Kidney (tissue), 13 donors: ENCODE measurements at regions not wholly inside any gene's neighbourhood (a gene's known extent, or its start where the extent isn't known, plus 50 kb on each side); places are given as distances from the start of the nearest gene placed in this dataset.
A peak's percentile ranks its signal among the peaks of the same experiment; 100 is the strongest.

Experiments
- DNase-seq, 5 donors: peaks; one replicate each; pipeline ENCODE4 v3.0.0-alpha.2; 2013 to 2020
- FAIRE-seq: peaks from 2 replicates; lab custom pipeline; 2012; peaks lifted over from hg19 to GRCh38; lab: Jason Lieb, UNC
- H3K27ac ChIP-seq, 2 donors: one replicate each; pipeline ENCODE4 v1.7.0; 2013; ENCODE audit warnings: low read depth in 2 of 2, low read length in 2 of 2, inconsistent platforms in 1 of 2
- H3K27me3 ChIP-seq: one replicate; pipeline ENCODE4 v1.7.1; 2013; ENCODE audit warnings: low read length, inconsistent platforms; ENCODE audit not compliant: control insufficient read depth, insufficient read depth
- H3K36me3 ChIP-seq, 3 donors: one replicate each; pipeline versions ENCODE4 v1.7.0 to v1.7.1; 2013; ENCODE audit warnings: low read length in 3 of 3, control low read depth in 1 of 3, inconsistent platforms in 1 of 3; ENCODE audit not compliant: insufficient read depth in 3 of 3, control insufficient read depth in 2 of 3
- H3K4me1 ChIP-seq, 3 donors: one replicate each; pipeline versions ENCODE4 v1.7.0 to v1.7.1; 2013; ENCODE audit warnings: low read length in 3 of 3, inconsistent platforms in 1 of 3, low read depth in 1 of 3; ENCODE audit not compliant: control insufficient read depth in 2 of 3, insufficient read depth in 2 of 3
- H3K4me3 ChIP-seq, 3 donors: one replicate each; pipeline versions ENCODE4 v1.7.0 to v1.8.1; 2013; ENCODE audit warnings: low read length in 3 of 3, control low read depth in 1 of 3, inconsistent platforms in 1 of 3
- H3K9ac ChIP-seq, 3 donors: one replicate each; pipeline versions ENCODE4 v1.7.0 to v1.7.1; 2013; ENCODE audit warnings: low read length in 3 of 3, control low read depth in 1 of 3, inconsistent platforms in 1 of 3
- H3K9me3 ChIP-seq, 3 donors: one replicate each; pipeline versions ENCODE4 v1.7.0 to v1.7.1; 2013; ENCODE audit warnings: low read length in 3 of 3, control low read depth in 1 of 3, inconsistent platforms in 1 of 3; ENCODE audit not compliant: control insufficient read depth in 2 of 3, insufficient read depth in 1 of 3
- intact Hi-C: fragments of 100-400 bp; cut with DNase I; formaldehyde crosslinking; loops from one replicate; pipeline ENCODE4 v1.11.1; 2022
- TF ChIP-seq, protein P1 (sequence below): IDR thresholded peaks from 3 replicates; pipeline ENCODE4 v1.5.1; 2012; ENCODE audit warnings: mild to moderate bottlenecking, moderate library complexity, borderline replicate concordance; ENCODE audit not compliant: insufficient read depth; ENCODE audit errors: extremely low read depth
- donor health status: control.
- donor health status: control.
- donor health status: control.
- donor health status: control.
- donor health status: control.
- donor health status: DM: yes; HTN: yes; CAD: no.
- donor health status: Normal renal cell carcinoma (clear cell type).

DNA sequence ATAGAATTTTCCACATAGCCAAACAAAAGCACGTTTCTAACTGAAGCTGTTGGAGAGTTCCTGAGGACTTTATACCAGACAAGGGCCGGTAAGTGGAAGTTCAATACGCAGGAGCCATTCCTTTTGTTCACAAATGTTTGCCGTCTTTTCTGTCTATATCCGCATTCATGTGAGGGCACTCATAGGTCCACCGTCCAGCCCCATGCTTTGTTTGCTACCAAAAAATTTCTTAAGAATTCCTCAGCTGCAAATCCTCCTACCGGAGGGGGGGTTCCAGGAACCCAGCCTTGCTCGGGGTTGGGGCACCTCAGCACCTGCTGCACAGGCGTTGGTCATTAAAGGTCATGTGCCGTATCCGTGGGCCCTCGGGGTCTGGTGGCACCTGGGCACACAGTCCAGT, 276.8 kb downstream of the SEC14L1 start:
- H3K9ac ChIP-seq = no peak overlapping the region
- no peak for DNase-seq
- H3K4me3 ChIP-seq = no peak overlapping the region
- H3K4me1 ChIP-seq = peaks cover 4 to 24% (median 5%) of the 10 kb centered on the region in 3 donors
- H3K27ac ChIP-seq = no peak overlapping the region
- no peaks in the 10 kb centered on the region for H3K36me3 ChIP-seq
- TF ChIP-seq, protein P1, sequence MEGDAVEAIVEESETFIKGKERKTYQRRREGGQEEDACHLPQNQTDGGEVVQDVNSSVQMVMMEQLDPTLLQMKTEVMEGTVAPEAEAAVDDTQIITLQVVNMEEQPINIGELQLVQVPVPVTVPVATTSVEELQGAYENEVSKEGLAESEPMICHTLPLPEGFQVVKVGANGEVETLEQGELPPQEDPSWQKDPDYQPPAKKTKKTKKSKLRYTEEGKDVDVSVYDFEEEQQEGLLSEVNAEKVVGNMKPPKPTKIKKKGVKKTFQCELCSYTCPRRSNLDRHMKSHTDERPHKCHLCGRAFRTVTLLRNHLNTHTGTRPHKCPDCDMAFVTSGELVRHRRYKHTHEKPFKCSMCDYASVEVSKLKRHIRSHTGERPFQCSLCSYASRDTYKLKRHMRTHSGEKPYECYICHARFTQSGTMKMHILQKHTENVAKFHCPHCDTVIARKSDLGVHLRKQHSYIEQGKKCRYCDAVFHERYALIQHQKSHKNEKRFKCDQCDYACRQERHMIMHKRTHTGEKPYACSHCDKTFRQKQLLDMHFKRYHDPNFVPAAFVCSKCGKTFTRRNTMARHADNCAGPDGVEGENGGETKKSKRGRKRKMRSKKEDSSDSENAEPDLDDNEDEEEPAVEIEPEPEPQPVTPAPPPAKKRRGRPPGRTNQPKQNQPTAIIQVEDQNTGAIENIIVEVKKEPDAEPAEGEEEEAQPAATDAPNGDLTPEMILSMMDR = no peak
- FAIRE-seq = no peak
- intact Hi-C loops = no loop called here
- no peaks in the 10 kb centered on the region for H3K27me3 ChIP-seq
- no peaks in the 10 kb centered on the region for H3K9me3 ChIP-seq

- DNase-seq (peak in 1 of 5 donors; percentile 66), FAIRE-seq (no peak)
- no peak overlapping the region for H3K4me3 ChIP-seq
- H3K27ac ChIP-seq = no peak overlapping the region
- no peak overlapping the region for H3K9ac ChIP-seq
- no peaks in the 10 kb centered on the region for H3K36me3 ChIP-seq
- intact Hi-C loops = no loop called here
- H3K4me1 ChIP-seq = peaks cover 5 to 26% (median 7%) of the 10 kb centered on the region in 3 donors
- H3K9me3 ChIP-seq = no peaks in the 10 kb centered on the region
- TF ChIP-seq, protein P1 = no peak
- H3K27me3 ChIP-seq = no peaks in the 10 kb centered on the region
These were observed 277.8 kb downstream of the SEC14L1 start for GRCh38 chr17:77418609-77419008.

DNA sequence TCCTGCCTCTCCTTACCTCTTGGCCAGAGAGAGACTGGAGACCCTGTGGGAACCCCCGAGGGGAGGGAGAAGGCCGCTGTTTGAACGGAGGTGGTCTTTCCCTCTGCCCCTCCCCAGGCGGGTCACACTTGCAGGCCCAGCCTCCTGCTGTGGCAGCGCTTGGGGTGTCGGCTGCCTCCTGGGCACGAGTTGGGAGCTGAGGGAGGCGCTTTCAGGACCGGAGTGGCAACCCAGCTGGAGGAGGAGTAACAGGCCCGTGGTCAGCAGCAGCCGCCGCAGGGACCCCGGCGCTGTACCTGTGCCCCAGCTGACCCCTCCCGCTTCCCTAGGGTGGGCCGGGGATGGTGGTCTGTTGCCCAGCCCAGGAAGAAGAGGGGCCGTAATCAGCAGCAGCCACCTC, 278.3 kb downstream of the SEC14L1 start:
- FAIRE-seq (no peak), DNase-seq (no peak)
- Histone ChIP-seq H3K36me3 (no peaks in the 10 kb centered on the region), H3K4me1 (peaks cover 5 to 29% (median 8%) of the 10 kb centered on the region in 3 donors), H3K4me3 (no peak overlapping the region), H3K27ac (no peak overlapping the region), H3K9ac (no peak overlapping the region), H3K27me3 (no peaks in the 10 kb centered on the region), H3K9me3 (no peaks in the 10 kb centered on the region)
- intact Hi-C loops = no loop called here
- TF ChIP-seq, protein P1 = no peak

GRCh38 chr17:77419547-77420094, 278.9 kb downstream of the SEC14L1 start:
- H3K27ac ChIP-seq = no peak overlapping the region
- H3K9ac ChIP-seq = no peak overlapping the region
- FAIRE-seq (no peak), DNase-seq (peak in 4 of 5 donors; percentile 79 to 83 (median 80))
- no peaks in the 10 kb centered on the region for H3K9me3 ChIP-seq
- H3K4me3 ChIP-seq = no peak overlapping the region
- intact Hi-C loops = no loop called here
- no peaks in the 10 kb centered on the region for H3K36me3 ChIP-seq
- no peaks in the 10 kb centered on the region for H3K27me3 ChIP-seq
- TF ChIP-seq, protein P1 = no peak
- peaks cover 5 to 34% (median 13%) of the 10 kb centered on the region in 3 donors for H3K4me1 ChIP-seq
